ENCODE measurements at regions not wholly inside any gene's neighbourhood (a gene's known extent, or its start where the extent isn't known, plus 50 kb on each side); places are given as distances from the start of the nearest gene placed in this dataset.

DNA sequence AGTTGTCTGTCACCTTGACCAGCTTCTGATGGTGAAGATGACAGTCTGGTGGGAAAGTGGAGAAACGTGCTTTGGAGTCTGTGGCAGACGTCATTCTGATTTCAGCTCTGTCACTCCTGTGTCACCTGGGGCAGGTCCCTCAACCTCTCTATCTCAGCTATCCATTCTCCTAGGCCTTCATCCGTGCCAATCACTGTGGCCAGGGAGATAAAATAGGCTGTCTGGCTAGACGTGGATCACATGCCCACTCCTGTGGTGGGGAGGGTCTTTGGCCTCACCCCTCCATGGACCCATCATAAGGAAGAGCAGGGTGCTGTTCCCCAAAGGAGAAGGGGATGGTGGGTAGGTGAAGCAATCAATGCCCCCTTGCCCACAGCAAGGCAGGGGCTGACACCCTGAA is 140.3 kb downstream of the ACTL8 start:
- no peak for TF ChIP-seq GATA2 (IDR thresholded peaks at IDR 0.05; ENCODE audit: low read depth, low read length)
- TF ChIP-seq GATA3 (IDR thresholded peaks at IDR 0.05; ENCODE audit: low read depth, low read length): no peak
